NCI-H446 treated with DMSO at 0.1 percent for 48 hours (cell line): ENCODE measurements at regions not wholly inside any gene's neighbourhood (a gene's known extent, or its start where the extent isn't known, plus 50 kb on each side); places are given as distances from the start of the nearest gene placed in this dataset.
"Not testable (repeated sequence)": the region's sequence is repeated elsewhere in the genome, so short reads cannot be mapped to it uniquely, and the experiment has no call there.

Experiments used
- DNase-seq: peaks from one replicate; lab custom pipeline; 2025; lab: John Stamatoyannopoulos, UW

GRCh38 chr17:71639865-71640264, 481.0 kb upstream of the SOX9 start:
- DNase-seq, result peak; percentile 46

GRCh38 chr17:71646890-71647289, 473.9 kb upstream of the SOX9 start:
- not testable (repeated sequence) for DNase-seq

- not testable (repeated sequence) for DNase-seq
Measured at GRCh38 chr17:71648342-71648741, 472.5 kb upstream of the SOX9 start.

- no peak for DNase-seq
Measured at GRCh38 chr17:71649941-71650350, 470.9 kb upstream of the SOX9 start.

- DNase-seq, result no peak
Measured at GRCh38 chr17:71655542-71655941, 465.3 kb upstream of the SOX9 start.

GRCh38 chr17:71656964-71657858, 463.6 kb upstream of the SOX9 start:
- no peak for DNase-seq

- DNase-seq, result no peak
Measured at GRCh38 chr17:71658996-71659395, 461.8 kb upstream of the SOX9 start.

- DNase-seq, result no peak
Measured at GRCh38 chr17:71664861-71665260, 456.0 kb upstream of the SOX9 start.

- no peak for DNase-seq
Measured at GRCh38 chr17:71666047-71666446, 454.8 kb upstream of the SOX9 start.

- no peak for DNase-seq
Measured at GRCh38 chr17:71667661-71668060, 453.2 kb upstream of the SOX9 start.

- no peak for DNase-seq
Measured at GRCh38 chr17:71668807-71669206, 452.0 kb upstream of the SOX9 start.

- DNase-seq, result no peak
Measured at GRCh38 chr17:71677439-71677838, 443.4 kb upstream of the SOX9 start.

- DNase-seq, result no peak
Measured at GRCh38 chr17:71679832-71680231, 441.0 kb upstream of the SOX9 start.

GRCh38 chr17:71681427-71682173, 439.2 kb upstream of the SOX9 start:
- no peak for DNase-seq

GRCh38 chr17:71682174-71682494, 438.7 kb upstream of the SOX9 start:
- DNase-seq, result no peak

- no peak for DNase-seq
Measured at GRCh38 chr17:71689782-71690181, 431.0 kb upstream of the SOX9 start.

GRCh38 chr17:71699907-71700306, 420.9 kb upstream of the SOX9 start:
- no peak for DNase-seq

- DNase-seq, result no peak
Measured at GRCh38 chr17:71703701-71704100, 417.1 kb upstream of the SOX9 start.

- no peak for DNase-seq
Measured at GRCh38 chr17:71709271-71709890, 411.4 kb upstream of the SOX9 start.

- no peak for DNase-seq
Measured at GRCh38 chr17:71709946-71710345, 410.9 kb upstream of the SOX9 start.

GRCh38 chr17:71710816-71711215, 410.0 kb upstream of the SOX9 start:
- no peak for DNase-seq

GRCh38 chr17:71713846-71714245, 407.0 kb upstream of the SOX9 start:
- DNase-seq, result no peak

GRCh38 chr17:71724339-71724738, 396.5 kb upstream of the SOX9 start:
- DNase-seq, result no peak
